ENCODE measurements at regions not wholly inside any gene's neighbourhood (a gene's known extent, or its start where the extent isn't known, plus 50 kb on each side); places are given as distances from the start of the nearest gene placed in this dataset.

DNA sequence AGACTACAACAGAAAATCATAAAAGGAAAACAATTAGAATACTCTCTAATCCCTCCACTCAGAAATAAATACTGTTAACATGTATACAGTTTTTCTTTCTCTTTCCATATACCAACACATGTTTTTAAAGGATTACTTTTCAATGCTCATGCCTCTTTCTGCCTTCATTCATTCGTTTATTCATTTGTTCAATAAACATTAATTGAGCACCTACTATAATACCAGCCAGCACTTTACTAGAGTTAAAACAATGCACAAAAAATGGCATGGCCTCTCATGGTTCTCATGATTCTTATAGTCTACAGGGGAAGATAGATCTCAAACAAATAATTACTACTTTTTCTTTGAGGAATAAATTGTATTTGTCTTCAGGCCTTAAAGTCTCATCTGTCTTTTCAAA is 70.3 kb upstream of the RIPOR2 start:
- H3K4me3 ChIP-seq = no peak overlapping the region
- H3K4me1 ChIP-seq = peaks cover 22% of the 10 kb centered on the region
- TF ChIP-seq, protein P1, sequence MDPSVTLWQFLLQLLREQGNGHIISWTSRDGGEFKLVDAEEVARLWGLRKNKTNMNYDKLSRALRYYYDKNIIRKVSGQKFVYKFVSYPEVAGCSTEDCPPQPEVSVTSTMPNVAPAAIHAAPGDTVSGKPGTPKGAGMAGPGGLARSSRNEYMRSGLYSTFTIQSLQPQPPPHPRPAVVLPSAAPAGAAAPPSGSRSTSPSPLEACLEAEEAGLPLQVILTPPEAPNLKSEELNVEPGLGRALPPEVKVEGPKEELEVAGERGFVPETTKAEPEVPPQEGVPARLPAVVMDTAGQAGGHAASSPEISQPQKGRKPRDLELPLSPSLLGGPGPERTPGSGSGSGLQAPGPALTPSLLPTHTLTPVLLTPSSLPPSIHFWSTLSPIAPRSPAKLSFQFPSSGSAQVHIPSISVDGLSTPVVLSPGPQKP (IDR thresholded peaks at IDR 0.05; ENCODE audit: low read depth, low read length) = no peak
- TF ChIP-seq ESRRA (IDR thresholded peaks at IDR 0.05; ENCODE audit: borderline replicate concordance, low read length) = no peak
- peak overlapping the region; percentile 10; the same call in 1 of the 3 replicates for H3K4me2 ChIP-seq
- no peaks in the 10 kb centered on the region for H3K9me3 ChIP-seq
- 22% methylated on average over 1 of the region's 1 CpG for WGBS (ENCODE audit: missing lambda C conversion rate)
- ChIA-PET CTCF (interaction anchor here (1.5 to 1.9 kb wide), 2 partner anchors 12 to 14 kb away, joined by 4 to 5 read pairs; no protein-coding TSS in a partner anchor), POLR2A (no interaction called here)
- no peak for FAIRE-seq
- H3K27ac ChIP-seq = peak overlapping the region in 1 of 2 experiments; percentile 67; a peak in 1 of 6 replicates
- no peak for ATAC-seq
- DNase-seq (ENCODE audit: low read depth in 1 of 2, low spot score in 1 of 2) = no peak

DNA sequence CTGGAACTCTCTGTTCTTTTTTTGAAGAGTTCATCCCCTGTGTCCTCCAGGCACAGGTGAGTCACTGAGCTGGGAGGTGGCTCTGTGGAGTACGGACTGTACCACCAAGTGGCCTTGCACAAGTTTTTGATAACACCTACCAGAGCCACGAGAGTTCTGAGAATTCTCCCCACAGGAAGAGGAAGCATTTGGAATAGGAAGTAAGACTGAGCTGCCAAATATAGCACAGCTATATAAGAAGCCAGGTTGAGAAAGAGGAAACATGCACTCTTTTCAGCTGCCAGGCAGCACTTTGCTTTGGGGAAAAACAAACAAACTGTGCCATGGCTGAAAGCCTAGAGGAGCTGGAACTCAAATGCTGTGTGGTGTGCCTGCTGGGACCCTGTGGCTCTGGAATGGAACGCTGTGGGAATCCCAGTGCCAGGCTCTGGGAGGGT is 70.8 kb upstream of the RIPOR2 start:
- H3K9me3 ChIP-seq = no peaks in the 10 kb centered on the region
- peak overlapping the region; percentile 43 to 69; a peak in 1 of 6 replicates for H3K27ac ChIP-seq
- DNase-seq (ENCODE audit: low read depth in 1 of 2, low spot score in 1 of 2) (no peak), ATAC-seq (peak in 1 of 2 experiments; percentile 50; a peak in 1 of 6 replicates), FAIRE-seq (no peak)
- peaks cover 27% of the 10 kb centered on the region for H3K4me1 ChIP-seq
- no peak overlapping the region for H3K4me3 ChIP-seq
- peak overlapping the region; percentile 39; the same call in 1 of the 3 replicates for H3K4me2 ChIP-seq
- ChIA-PET CTCF (interaction anchor here (1.5 to 1.9 kb wide), 2 partner anchors 11 to 15 kb away, joined by 4 to 5 read pairs; no protein-coding TSS in a partner anchor), POLR2A (no interaction called here)
- WGBS (ENCODE audit: missing lambda C conversion rate) = 47% methylated on average over 3 of the region's 3 CpGs
- no peak for TF ChIP-seq EP300 (IDR thresholded peaks at IDR 0.05)
- no peak for TF ChIP-seq ZFP36 (IDR thresholded peaks at IDR 0.05; ENCODE audit: borderline replicate concordance, partially characterized antibody)

DNA sequence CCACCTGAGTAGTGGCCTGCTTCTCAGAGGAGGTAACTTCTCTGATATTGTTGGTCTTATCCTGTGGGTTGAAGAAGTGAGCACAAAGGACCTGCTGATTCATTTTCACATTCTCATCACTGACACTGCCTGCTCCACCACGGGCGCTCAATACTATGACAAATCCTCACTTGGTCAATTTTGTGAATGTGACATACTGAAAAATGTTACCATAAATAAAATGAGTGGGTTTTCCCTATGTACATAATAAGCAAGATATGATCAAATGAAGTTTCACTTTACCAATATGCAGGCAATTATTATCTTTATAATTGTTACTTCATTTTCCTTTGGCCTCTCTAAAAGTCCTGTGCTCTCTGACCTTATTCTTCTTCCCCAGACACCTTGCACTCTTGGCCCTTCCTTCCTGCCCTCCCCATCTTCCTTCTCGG is 71.5 kb upstream of the RIPOR2 start:
- FAIRE-seq (no peak), DNase-seq (ENCODE audit: low read depth in 1 of 2, low spot score in 1 of 2) (no peak), ATAC-seq (no peak)
- ChIA-PET POLR2A (no interaction called here), CTCF (interaction anchor here (1.5 kb wide), 1 partner anchor 15 kb away, joined by 4 read pairs; no protein-coding TSS in a partner anchor)
- Histone ChIP-seq H3K9me3 (no peaks in the 10 kb centered on the region), H3K4me1 (peaks cover 34% of the 10 kb centered on the region), H3K27ac (peak overlapping the region in 1 of 2 experiments; percentile 69; a peak in 1 of 6 replicates), H3K4me2 (peak overlapping the region; percentile 39; the same call in 1 of the 3 replicates), H3K4me3 (no peak overlapping the region)
- 65% methylated on average over 3 of the region's 3 CpGs for WGBS (ENCODE audit: missing lambda C conversion rate)
- TF ChIP-seq CHD2 (IDR thresholded peaks at IDR 0.05; ENCODE audit: low read length, partially characterized antibody) (no peak), CHD4 (IDR thresholded peaks at IDR 0.05; ENCODE audit: borderline replicate concordance) (no peak), TP53 (CRISPR knock-in tag; IDR thresholded peaks at IDR 0.05) (no peak), ESRRA (IDR thresholded peaks at IDR 0.05; ENCODE audit: borderline replicate concordance, low read length) (no peak), EP300 (IDR thresholded peaks at IDR 0.05) (no peak), HDAC2 (IDR thresholded peaks at IDR 0.05) (no peak), RARB (CRISPR knock-in tag; IDR thresholded peaks at IDR 0.05) (no peak)
- TF ChIP-seq, protein P2, sequence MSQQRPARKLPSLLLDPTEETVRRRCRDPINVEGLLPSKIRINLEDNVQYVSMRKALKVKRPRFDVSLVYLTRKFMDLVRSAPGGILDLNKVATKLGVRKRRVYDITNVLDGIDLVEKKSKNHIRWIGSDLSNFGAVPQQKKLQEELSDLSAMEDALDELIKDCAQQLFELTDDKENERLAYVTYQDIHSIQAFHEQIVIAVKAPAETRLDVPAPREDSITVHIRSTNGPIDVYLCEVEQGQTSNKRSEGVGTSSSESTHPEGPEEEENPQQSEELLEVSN (IDR thresholded peaks at IDR 0.05; ENCODE audit: borderline replicate concordance, low read depth) = no peak
- TF ChIP-seq, protein P3, sequence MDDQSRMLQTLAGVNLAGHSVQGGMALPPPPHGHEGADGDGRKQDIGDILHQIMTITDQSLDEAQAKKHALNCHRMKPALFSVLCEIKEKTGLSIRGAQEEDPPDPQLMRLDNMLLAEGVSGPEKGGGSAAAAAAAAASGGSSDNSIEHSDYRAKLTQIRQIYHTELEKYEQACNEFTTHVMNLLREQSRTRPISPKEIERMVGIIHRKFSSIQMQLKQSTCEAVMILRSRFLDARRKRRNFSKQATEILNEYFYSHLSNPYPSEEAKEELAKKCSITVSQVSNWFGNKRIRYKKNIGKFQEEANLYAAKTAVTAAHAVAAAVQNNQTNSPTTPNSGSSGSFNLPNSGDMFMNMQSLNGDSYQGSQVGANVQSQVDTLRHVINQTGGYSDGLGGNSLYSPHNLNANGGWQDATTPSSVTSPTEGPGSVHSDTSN (IDR thresholded peaks at IDR 0.05) = no peak
- TF ChIP-seq, protein P4, sequence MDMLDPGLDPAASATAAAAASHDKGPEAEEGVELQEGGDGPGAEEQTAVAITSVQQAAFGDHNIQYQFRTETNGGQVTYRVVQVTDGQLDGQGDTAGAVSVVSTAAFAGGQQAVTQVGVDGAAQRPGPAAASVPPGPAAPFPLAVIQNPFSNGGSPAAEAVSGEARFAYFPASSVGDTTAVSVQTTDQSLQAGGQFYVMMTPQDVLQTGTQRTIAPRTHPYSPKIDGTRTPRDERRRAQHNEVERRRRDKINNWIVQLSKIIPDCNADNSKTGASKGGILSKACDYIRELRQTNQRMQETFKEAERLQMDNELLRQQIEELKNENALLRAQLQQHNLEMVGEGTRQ (IDR thresholded peaks at IDR 0.05) = no peak

DNA sequence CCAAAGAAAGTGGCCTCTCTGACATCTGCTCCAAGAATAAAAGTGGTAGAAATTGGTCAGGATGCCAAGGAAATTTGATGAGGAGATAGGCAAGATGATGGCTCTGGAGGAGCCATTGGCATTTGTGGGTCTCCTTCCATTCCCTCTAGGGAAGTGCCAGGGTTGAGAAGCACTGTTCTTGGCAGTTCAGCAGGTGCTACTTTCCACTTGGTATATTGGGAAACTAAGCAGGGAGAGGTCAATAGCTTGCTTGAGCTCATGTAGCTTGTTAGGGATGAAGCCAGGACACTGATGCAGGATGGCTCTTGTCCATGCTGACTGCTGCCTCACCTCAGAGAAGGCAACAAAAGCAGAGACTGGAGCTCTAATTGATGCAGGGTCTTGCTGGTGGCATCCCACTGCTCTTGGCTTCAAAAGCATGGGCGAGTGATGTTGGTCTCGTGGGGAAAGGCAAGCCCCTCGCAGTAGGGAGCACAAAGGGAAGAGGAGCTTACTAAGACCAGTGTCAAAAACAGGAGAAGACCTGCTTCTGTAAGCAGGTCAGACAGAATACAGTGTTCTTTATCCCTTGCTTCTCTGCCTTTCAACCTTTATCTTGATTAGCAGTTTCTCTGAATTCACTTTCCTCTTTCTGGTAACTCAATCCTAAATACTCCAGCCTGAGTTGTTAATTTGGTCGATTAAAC is 73.1 kb upstream of the RIPOR2 start:
- Histone ChIP-seq H3K9me3 (no peaks in the 10 kb centered on the region), H3K4me3 (no peak overlapping the region), H3K4me2 (no peak overlapping the region), H3K27ac (no peak overlapping the region; a peak in 1 of 6 replicates), H3K4me1 (peaks cover 46% of the 10 kb centered on the region)
- no peak for ATAC-seq
- CTCF ChIA-PET = no interaction called here
- WGBS (ENCODE audit: missing lambda C conversion rate) = 37% methylated on average over 4 of the region's 4 CpGs
- POLR2A ChIA-PET = no interaction called here
- TF ChIP-seq GATA3 (IDR thresholded peaks at IDR 0.05; ENCODE audit: borderline replicate concordance) = no peak
- TF ChIP-seq CBX8 (IDR thresholded peaks at IDR 0.05) = no peak
- TF ChIP-seq, protein P5, sequence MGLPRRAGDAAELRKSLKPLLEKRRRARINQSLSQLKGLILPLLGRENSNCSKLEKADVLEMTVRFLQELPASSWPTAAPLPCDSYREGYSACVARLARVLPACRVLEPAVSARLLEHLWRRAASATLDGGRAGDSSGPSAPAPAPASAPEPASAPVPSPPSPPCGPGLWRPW (IDR thresholded peaks at IDR 0.05) = no peak
- TF ChIP-seq RCOR1 (IDR thresholded peaks at IDR 0.05; ENCODE audit: low read depth, low read length) = no peak
- TF ChIP-seq HOXB13 (CRISPR knock-in tag; IDR thresholded peaks at IDR 0.05; ENCODE audit: low read depth) = no peak
- TF ChIP-seq, protein P6, sequence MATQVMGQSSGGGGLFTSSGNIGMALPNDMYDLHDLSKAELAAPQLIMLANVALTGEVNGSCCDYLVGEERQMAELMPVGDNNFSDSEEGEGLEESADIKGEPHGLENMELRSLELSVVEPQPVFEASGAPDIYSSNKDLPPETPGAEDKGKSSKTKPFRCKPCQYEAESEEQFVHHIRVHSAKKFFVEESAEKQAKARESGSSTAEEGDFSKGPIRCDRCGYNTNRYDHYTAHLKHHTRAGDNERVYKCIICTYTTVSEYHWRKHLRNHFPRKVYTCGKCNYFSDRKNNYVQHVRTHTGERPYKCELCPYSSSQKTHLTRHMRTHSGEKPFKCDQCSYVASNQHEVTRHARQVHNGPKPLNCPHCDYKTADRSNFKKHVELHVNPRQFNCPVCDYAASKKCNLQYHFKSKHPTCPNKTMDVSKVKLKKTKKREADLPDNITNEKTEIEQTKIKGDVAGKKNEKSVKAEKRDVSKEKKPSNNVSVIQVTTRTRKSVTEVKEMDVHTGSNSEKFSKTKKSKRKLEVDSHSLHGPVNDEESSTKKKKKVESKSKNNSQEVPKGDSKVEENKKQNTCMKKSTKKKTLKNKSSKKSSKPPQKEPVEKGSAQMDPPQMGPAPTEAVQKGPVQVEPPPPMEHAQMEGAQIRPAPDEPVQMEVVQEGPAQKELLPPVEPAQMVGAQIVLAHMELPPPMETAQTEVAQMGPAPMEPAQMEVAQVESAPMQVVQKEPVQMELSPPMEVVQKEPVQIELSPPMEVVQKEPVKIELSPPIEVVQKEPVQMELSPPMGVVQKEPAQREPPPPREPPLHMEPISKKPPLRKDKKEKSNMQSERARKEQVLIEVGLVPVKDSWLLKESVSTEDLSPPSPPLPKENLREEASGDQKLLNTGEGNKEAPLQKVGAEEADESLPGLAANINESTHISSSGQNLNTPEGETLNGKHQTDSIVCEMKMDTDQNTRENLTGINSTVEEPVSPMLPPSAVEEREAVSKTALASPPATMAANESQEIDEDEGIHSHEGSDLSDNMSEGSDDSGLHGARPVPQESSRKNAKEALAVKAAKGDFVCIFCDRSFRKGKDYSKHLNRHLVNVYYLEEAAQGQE (IDR thresholded peaks at IDR 0.05) = no peak
- TF ChIP-seq POLR2A (IDR thresholded peaks at IDR 0.05; ENCODE audit: low read length) = no peak
- no peak for TF ChIP-seq KDM1A (IDR thresholded peaks at IDR 0.05; ENCODE audit: low read depth)
- TF ChIP-seq KDM5A (IDR thresholded peaks at IDR 0.05) = no peak
- TF ChIP-seq FOSB (CRISPR knock-in tag; IDR thresholded peaks at IDR 0.05) = no peak
- DNase-seq (ENCODE audit: low read depth in 1 of 2, low spot score in 1 of 2) = no peak
- no peak for FAIRE-seq
